ENCODE measurements at regions not wholly inside any gene's neighbourhood (a gene's known extent, or its start where the extent isn't known, plus 50 kb on each side); places are given as distances from the start of the nearest gene placed in this dataset.

DNA sequence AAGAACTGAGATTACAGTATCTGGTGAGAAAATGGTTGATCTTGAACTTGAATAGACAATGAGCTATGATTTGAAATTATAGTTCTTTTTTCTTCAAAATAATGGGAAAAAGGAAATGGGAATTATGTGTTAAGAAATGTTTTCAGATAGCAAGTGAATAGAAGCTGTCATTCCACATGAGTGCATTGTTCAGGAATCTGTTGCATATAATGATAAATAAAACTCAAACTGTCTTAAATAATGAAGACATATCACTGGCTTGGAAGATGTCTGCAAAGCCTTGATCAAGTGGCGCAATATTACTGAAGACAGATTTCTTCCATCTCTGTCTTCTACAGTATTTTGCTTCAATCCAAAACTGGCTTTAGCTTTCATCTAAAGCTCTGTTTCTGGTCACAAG lies 479.3 kb upstream of the ZFP42 start:
- TF ChIP-seq, protein P1, sequence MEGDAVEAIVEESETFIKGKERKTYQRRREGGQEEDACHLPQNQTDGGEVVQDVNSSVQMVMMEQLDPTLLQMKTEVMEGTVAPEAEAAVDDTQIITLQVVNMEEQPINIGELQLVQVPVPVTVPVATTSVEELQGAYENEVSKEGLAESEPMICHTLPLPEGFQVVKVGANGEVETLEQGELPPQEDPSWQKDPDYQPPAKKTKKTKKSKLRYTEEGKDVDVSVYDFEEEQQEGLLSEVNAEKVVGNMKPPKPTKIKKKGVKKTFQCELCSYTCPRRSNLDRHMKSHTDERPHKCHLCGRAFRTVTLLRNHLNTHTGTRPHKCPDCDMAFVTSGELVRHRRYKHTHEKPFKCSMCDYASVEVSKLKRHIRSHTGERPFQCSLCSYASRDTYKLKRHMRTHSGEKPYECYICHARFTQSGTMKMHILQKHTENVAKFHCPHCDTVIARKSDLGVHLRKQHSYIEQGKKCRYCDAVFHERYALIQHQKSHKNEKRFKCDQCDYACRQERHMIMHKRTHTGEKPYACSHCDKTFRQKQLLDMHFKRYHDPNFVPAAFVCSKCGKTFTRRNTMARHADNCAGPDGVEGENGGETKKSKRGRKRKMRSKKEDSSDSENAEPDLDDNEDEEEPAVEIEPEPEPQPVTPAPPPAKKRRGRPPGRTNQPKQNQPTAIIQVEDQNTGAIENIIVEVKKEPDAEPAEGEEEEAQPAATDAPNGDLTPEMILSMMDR (IDR thresholded peaks at IDR 0.05): no peak
- TF ChIP-seq POLR2A (IDR thresholded peaks at IDR 0.05): no peak
- no peak for TF ChIP-seq POLR2AphosphoS5 (IDR thresholded peaks at IDR 0.05)
- no peak for TF ChIP-seq EP300 (IDR thresholded peaks at IDR 0.05; ENCODE audit: low read depth)

Measured in transverse colon (tissue), 4 donors.